ENCODE measurements at regions not wholly inside any gene's neighbourhood (a gene's known extent, or its start where the extent isn't known, plus 50 kb on each side); places are given as distances from the start of the nearest gene placed in this dataset.

DNA sequence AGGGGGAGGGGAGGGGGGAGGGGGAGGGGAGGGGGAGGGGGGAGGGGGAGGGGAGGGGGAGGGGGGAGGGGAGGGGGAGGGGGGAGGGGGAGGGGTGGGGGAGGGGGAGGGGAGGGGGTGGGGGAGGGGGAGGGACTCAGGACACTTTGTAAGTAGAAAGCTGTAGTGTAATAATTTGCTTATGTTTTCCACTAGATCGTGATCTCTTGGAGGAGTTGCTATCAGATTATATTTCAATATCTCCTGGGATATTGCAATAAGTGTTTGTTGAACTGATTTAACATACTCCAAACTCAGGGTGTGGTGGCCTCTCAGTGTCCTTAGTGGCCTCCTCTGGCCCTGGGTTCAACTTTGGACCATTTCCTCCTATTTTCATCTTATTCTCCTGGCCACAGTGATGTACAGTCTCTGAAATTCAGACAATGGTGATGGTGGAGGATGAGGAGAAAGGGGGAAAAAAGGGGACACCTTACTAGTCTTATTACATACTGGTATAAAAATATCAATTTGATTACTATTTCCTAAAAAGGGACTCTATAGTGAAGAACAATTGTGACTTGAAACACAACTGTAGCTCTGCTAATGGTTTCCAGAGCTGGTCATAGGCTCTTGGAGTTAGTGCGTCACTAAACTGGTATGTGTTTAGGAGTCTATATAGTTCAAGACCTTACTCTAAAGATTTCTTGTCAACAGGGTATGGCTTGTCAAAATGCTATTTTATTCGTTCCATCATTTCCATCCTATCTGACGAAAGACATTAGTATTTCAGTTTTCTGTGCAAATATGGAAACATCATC lies 89.6 kb downstream of the DDX1 start:
- no peak overlapping the region for H3K4me3 ChIP-seq (ENCODE audit: insufficient read depth, low read length)
- no peak for DNase-seq (ENCODE audit: insufficient read length, low spot score, missing footprints)
- no peaks in the 10 kb centered on the region for H3K9me3 ChIP-seq (ENCODE audit: low read depth, low read length)
- no peak overlapping the region for H3K4me2 ChIP-seq (ENCODE audit: insufficient read depth, low read length)
- no peaks in the 10 kb centered on the region for H4K20me1 ChIP-seq (ENCODE audit: insufficient read depth, low read length)
- H3K79me2 ChIP-seq (ENCODE audit: insufficient read depth, low read length) = no peaks in the 10 kb centered on the region
- no peaks in the 10 kb centered on the region for H3K4me1 ChIP-seq (ENCODE audit: insufficient read depth, low read length)
- no peaks in the 10 kb centered on the region for H3K36me3 ChIP-seq (ENCODE audit: insufficient read depth, low read length)
- H2AFZ ChIP-seq (ENCODE audit: low read length) = no peak overlapping the region
- TF ChIP-seq CTCF (IDR thresholded peaks at IDR 0.05; ENCODE audit: extremely low read depth, low read depth, low read length) = no peak
- H3K27me3 ChIP-seq (ENCODE audit: insufficient read depth, low read length) = no peaks in the 10 kb centered on the region
- H3K27ac ChIP-seq (ENCODE audit: low read depth, low read length) = no peak overlapping the region

DNA sequence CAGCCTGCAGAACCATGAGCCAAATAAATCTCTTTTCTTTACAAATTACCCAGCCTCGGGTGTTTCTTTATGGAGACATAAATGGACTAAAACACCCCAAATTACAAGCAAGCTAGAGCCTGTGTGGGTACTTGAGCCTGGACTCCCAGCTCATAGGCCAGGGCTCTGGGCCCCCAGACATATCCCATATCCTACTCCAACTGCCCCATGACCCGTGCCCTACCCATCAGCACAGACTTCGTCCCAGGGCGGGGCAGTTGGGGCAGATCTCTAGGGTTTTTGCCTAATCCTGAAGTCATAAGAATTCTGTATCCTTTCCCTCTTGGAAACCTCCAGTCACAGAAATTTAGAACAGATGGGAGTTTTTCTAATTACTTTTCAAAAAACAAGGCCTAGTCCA lies 90.7 kb downstream of the DDX1 start:
- TF ChIP-seq CTCF (IDR thresholded peaks at IDR 0.05; ENCODE audit: extremely low read depth, low read depth, low read length) = no peak
- Histone ChIP-seq H3K4me2 (ENCODE audit: insufficient read depth, low read length) (no peak overlapping the region), H4K20me1 (ENCODE audit: insufficient read depth, low read length) (no peaks in the 10 kb centered on the region), H3K79me2 (ENCODE audit: insufficient read depth, low read length) (no peaks in the 10 kb centered on the region), H2AFZ (ENCODE audit: low read length) (no peak overlapping the region), H3K27me3 (ENCODE audit: insufficient read depth, low read length) (no peaks in the 10 kb centered on the region), H3K4me1 (ENCODE audit: insufficient read depth, low read length) (no peaks in the 10 kb centered on the region), H3K27ac (ENCODE audit: low read depth, low read length) (no peak overlapping the region), H3K4me3 (ENCODE audit: insufficient read depth, low read length) (no peak overlapping the region), H3K9me3 (ENCODE audit: low read depth, low read length) (no peaks in the 10 kb centered on the region), H3K36me3 (ENCODE audit: insufficient read depth, low read length) (no peaks in the 10 kb centered on the region)
- no peak for DNase-seq (ENCODE audit: insufficient read length, low spot score, missing footprints)

DNA sequence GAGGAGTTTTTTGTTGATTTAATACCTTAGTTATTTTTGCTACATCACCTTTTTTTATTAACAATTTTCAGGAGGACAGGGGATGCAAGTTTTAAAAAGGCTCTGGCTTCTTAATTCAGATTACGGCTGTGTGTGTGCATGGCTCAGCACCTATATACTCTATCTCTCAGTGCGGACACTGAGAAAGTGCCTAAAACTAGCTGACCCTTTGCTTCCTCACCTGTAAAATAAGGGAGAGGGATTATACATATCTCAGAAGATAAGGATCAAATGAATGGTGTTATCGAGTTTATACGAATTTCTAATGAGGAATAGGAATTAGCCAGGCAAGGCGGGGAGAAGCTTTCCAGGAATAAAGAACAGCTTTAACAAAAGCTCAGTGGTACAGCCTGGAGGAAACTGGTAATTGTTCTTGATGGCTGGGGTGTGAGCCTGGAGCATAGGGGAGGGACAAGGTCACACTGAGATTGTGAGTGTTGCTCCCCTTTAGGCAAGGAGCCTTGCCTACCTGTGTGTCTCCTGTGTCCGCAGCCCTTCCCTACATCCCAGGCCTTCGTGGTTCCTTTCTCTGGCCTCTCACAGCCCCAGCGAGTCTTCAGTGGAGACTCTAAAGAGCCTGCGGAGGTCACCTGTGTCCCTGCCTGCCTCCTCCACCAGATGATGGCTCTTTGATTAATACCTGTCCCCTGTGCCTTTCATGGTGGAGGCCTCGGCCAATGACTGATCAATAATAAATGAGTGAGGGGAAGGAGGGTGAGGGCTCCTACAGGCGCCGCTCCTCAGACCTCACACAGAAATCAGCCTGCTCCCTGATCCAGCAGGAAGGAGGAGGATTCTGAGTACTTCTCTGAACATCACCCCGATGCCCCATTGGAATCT lies 92.7 kb downstream of the DDX1 start:
- no peaks in the 10 kb centered on the region for H4K20me1 ChIP-seq (ENCODE audit: insufficient read depth, low read length)
- TF ChIP-seq CTCF (IDR thresholded peaks at IDR 0.05; ENCODE audit: extremely low read depth, low read depth, low read length) = no peak
- H3K27me3 ChIP-seq (ENCODE audit: insufficient read depth, low read length) = no peaks in the 10 kb centered on the region
- no peaks in the 10 kb centered on the region for H3K36me3 ChIP-seq (ENCODE audit: insufficient read depth, low read length)
- H3K4me3 ChIP-seq (ENCODE audit: insufficient read depth, low read length) = no peak overlapping the region
- no peak overlapping the region for H2AFZ ChIP-seq (ENCODE audit: low read length)
- H3K79me2 ChIP-seq (ENCODE audit: insufficient read depth, low read length) = no peaks in the 10 kb centered on the region
- DNase-seq (ENCODE audit: insufficient read length, low spot score, missing footprints) = no peak
- no peaks in the 10 kb centered on the region for H3K4me1 ChIP-seq (ENCODE audit: insufficient read depth, low read length)
- no peak overlapping the region for H3K4me2 ChIP-seq (ENCODE audit: insufficient read depth, low read length)
- H3K9me3 ChIP-seq (ENCODE audit: low read depth, low read length) = no peaks in the 10 kb centered on the region
- no peak overlapping the region for H3K27ac ChIP-seq (ENCODE audit: low read depth, low read length)

DNA sequence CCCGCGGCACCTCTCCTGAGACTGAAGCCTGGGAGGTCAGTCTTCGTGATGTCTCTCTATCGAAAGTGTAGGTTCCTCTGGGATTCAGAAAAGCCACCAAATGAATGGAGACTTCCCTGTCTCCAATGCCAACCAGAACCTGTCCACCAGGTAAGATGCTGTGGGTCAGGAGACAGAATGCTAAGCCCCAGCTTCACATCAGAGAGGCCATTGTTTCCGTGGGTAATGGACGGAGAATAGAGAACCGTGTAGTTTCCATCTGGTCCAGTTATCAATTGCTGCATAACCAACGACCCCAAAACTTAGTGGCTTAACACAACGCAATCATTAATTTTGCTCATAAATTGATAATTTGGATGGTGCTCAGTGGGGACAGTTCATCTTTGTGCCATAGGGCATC lies 93.5 kb downstream of the DDX1 start:
- Histone ChIP-seq H3K27me3 (ENCODE audit: insufficient read depth, low read length) (no peaks in the 10 kb centered on the region), H3K4me1 (ENCODE audit: insufficient read depth, low read length) (no peaks in the 10 kb centered on the region), H4K20me1 (ENCODE audit: insufficient read depth, low read length) (no peaks in the 10 kb centered on the region), H3K27ac (ENCODE audit: low read depth, low read length) (no peak overlapping the region), H3K9me3 (ENCODE audit: low read depth, low read length) (no peaks in the 10 kb centered on the region), H3K4me2 (ENCODE audit: insufficient read depth, low read length) (no peak overlapping the region), H3K36me3 (ENCODE audit: insufficient read depth, low read length) (no peaks in the 10 kb centered on the region), H3K79me2 (ENCODE audit: insufficient read depth, low read length) (no peaks in the 10 kb centered on the region), H3K4me3 (ENCODE audit: insufficient read depth, low read length) (no peak overlapping the region), H2AFZ (ENCODE audit: low read length) (no peak overlapping the region)
- TF ChIP-seq CTCF (IDR thresholded peaks at IDR 0.05; ENCODE audit: extremely low read depth, low read depth, low read length) = no peak
- no peak for DNase-seq (ENCODE audit: insufficient read length, low spot score, missing footprints)

Data from osteoblast (primary cell).